ENCODE measurements at regions not wholly inside any gene's neighbourhood (a gene's known extent, or its start where the extent isn't known, plus 50 kb on each side); places are given as distances from the start of the nearest gene placed in this dataset.

DNA sequence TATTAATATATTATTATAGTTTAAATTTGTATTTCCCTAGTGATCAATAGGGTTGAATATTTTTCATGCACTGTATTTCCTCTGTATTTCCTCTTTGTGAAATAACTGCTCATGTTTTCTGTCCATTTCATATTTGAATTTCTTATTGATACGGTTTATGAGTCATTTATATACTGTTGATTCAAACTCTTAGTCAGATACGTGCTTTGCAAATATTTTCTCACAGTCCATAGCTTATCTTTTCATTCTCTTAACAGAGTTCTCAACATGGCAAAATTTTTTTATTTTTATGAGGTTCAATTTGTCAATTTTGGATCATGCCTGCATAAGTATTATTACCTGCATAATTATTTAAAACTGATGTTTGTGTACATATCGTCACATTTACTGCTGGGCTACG, 329.6 kb downstream of the HAO1 start:
- Histone ChIP-seq H3K9me3 (ENCODE audit: control insufficient read depth, low read depth, low read length) (no peaks in the 10 kb centered on the region), H3K4me3 (ENCODE audit: control insufficient read depth in 2 of 3, extremely low read depth in 1 of 3, insufficient read depth in 2 of 3, low read depth in 1 of 3, low read length in 3 of 3) (no peak overlapping the region), H4K20me1 (ENCODE audit: control insufficient read depth, extremely low read depth, insufficient read depth, low read length) (no peaks in the 10 kb centered on the region), H3K36me3 (ENCODE audit: control insufficient read depth in 2 of 2, extremely low read depth in 1 of 2, insufficient read depth in 2 of 2, low read length in 2 of 2) (no peaks in the 10 kb centered on the region), H3K27ac (ENCODE audit: control insufficient read depth, insufficient read depth, low read length) (no peak overlapping the region), H3K27me3 (ENCODE audit: control insufficient read depth, extremely low read depth, insufficient read depth, low read length) (no peaks in the 10 kb centered on the region), H3K4me2 (ENCODE audit: control insufficient read depth, extremely low read depth, insufficient read depth, low read depth, low read length) (no peak overlapping the region), H3K9me1 (ENCODE audit: control insufficient read depth, extremely low read depth, insufficient read depth, low read length) (no peaks in the 10 kb centered on the region), H3K9ac (ENCODE audit: control insufficient read depth, extremely low read depth, insufficient read depth, low read length) (no peak overlapping the region), H2AFZ (ENCODE audit: control insufficient read depth, low read length) (no peak overlapping the region), H3K79me2 (ENCODE audit: control insufficient read depth, insufficient read depth, low read length) (no peaks in the 10 kb centered on the region), H3K4me1 (ENCODE audit: control insufficient read depth, extremely low read depth, insufficient read depth, low read length) (no peaks in the 10 kb centered on the region)
- no peak for TF ChIP-seq EZH2 (IDR thresholded peaks at IDR 0.05; ENCODE audit: low read length)
- TF ChIP-seq, protein P1, sequence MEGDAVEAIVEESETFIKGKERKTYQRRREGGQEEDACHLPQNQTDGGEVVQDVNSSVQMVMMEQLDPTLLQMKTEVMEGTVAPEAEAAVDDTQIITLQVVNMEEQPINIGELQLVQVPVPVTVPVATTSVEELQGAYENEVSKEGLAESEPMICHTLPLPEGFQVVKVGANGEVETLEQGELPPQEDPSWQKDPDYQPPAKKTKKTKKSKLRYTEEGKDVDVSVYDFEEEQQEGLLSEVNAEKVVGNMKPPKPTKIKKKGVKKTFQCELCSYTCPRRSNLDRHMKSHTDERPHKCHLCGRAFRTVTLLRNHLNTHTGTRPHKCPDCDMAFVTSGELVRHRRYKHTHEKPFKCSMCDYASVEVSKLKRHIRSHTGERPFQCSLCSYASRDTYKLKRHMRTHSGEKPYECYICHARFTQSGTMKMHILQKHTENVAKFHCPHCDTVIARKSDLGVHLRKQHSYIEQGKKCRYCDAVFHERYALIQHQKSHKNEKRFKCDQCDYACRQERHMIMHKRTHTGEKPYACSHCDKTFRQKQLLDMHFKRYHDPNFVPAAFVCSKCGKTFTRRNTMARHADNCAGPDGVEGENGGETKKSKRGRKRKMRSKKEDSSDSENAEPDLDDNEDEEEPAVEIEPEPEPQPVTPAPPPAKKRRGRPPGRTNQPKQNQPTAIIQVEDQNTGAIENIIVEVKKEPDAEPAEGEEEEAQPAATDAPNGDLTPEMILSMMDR (optimal IDR thresholded peaks at IDR 0.05 in 1 of 3, IDR thresholded peaks at IDR 0.05 in 1 of 3, conservative IDR thresholded peaks at IDR 0.05 in 1 of 3; ENCODE audit: extremely low read depth in 1 of 3, insufficient read depth in 2 of 3, low read length in 3 of 3) = no peak
- dilution Hi-C loops (cut with MboI; ENCODE audit: extremely low pct_ligation_motif_present, low sequenced_read_pairs) = no loop called here
- DNase-seq (ENCODE audit: low read depth, low spot score) = no peak
- FAIRE-seq = no peak

DNA sequence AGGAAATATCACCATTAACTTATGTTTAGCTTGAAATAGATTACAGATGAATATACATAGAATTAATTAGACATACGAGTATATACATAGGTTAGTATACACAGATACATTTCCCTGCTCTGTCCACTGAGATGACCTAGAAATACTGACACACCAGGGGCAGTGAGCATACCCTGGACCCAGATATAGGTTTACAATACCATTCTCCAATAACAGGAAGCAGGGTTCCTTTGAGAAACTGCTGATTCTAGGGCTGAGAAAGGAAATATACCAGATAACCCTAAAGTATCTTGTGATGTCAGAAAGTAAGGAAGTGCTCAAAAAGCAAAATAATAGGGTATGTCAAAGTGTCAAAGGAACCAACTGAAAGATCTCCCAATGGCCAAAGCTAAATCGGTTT, 322.5 kb downstream of the HAO1 start:
- Histone ChIP-seq H3K9me3 (ENCODE audit: control insufficient read depth, low read depth, low read length) (no peaks in the 10 kb centered on the region), H3K27ac (ENCODE audit: control insufficient read depth, insufficient read depth, low read length) (no peak overlapping the region), H3K4me1 (ENCODE audit: control insufficient read depth, extremely low read depth, insufficient read depth, low read length) (no peaks in the 10 kb centered on the region), H3K9ac (ENCODE audit: control insufficient read depth, extremely low read depth, insufficient read depth, low read length) (no peak overlapping the region), H3K4me3 (ENCODE audit: control insufficient read depth in 2 of 3, extremely low read depth in 1 of 3, insufficient read depth in 2 of 3, low read depth in 1 of 3, low read length in 3 of 3) (no peak overlapping the region), H3K27me3 (ENCODE audit: control insufficient read depth, extremely low read depth, insufficient read depth, low read length) (no peaks in the 10 kb centered on the region), H4K20me1 (ENCODE audit: control insufficient read depth, extremely low read depth, insufficient read depth, low read length) (no peaks in the 10 kb centered on the region), H2AFZ (ENCODE audit: control insufficient read depth, low read length) (no peak overlapping the region), H3K4me2 (ENCODE audit: control insufficient read depth, extremely low read depth, insufficient read depth, low read depth, low read length) (no peak overlapping the region), H3K79me2 (ENCODE audit: control insufficient read depth, insufficient read depth, low read length) (no peaks in the 10 kb centered on the region), H3K36me3 (ENCODE audit: control insufficient read depth in 2 of 2, extremely low read depth in 1 of 2, insufficient read depth in 2 of 2, low read length in 2 of 2) (no peaks in the 10 kb centered on the region), H3K9me1 (ENCODE audit: control insufficient read depth, extremely low read depth, insufficient read depth, low read length) (no peaks in the 10 kb centered on the region)
- dilution Hi-C loops (cut with MboI; ENCODE audit: extremely low pct_ligation_motif_present, low sequenced_read_pairs) = no loop called here
- TF ChIP-seq, protein P1 (optimal IDR thresholded peaks at IDR 0.05 in 1 of 3, IDR thresholded peaks at IDR 0.05 in 1 of 3, conservative IDR thresholded peaks at IDR 0.05 in 1 of 3; ENCODE audit: extremely low read depth in 1 of 3, insufficient read depth in 2 of 3, low read length in 3 of 3) = no peak
- no peak for TF ChIP-seq EZH2 (IDR thresholded peaks at IDR 0.05; ENCODE audit: low read length)
- DNase-seq (ENCODE audit: low read depth, low spot score) (no peak), FAIRE-seq (no peak)

Measured in keratinocyte (primary cell).